GM23338 (cell line): ENCODE measurements at regions not wholly inside any gene's neighbourhood (a gene's known extent, or its start where the extent isn't known, plus 50 kb on each side); places are given as distances from the start of the nearest gene placed in this dataset.

Experiments
- ATAC-seq: fragments of 200-7000 bp; cut with Tn5 transposase; 3 replicates; pipeline ENCODE4 v1.9.1; 2020
- DNase-seq: peaks from one replicate; pipeline ENCODE4 v3.0.0-alpha.2; 2015; ENCODE audit warnings: low spot score
- H2AFZ ChIP-seq: fragments of 200-600 bp; sonication (generic); 2 replicates; pipeline ENCODE4 v1.8.0; 2016; ENCODE audit warnings: antibody characterized with exemption, mild to moderate bottlenecking, moderate library complexity
- H3F3A ChIP-seq: fragments of 200-600 bp; sonication (generic); replicated peaks from 2 replicates; pipeline ENCODE4 v1.8.0; 2017; ENCODE audit warnings: antibody characterized with exemption, mixed run types, low read depth
- H3K27ac ChIP-seq: fragments of 200-600 bp; sonication (generic); 2 replicates; pipeline ENCODE4 v1.6.1; 2016; ENCODE audit warnings: low read depth
- H3K27me3 ChIP-seq: fragments of 200-600 bp; sonication (generic); 2 replicates; pipeline ENCODE4 v1.8.0; 2016; ENCODE audit warnings: mild to moderate bottlenecking, mixed run types, moderate library complexity; ENCODE audit not compliant: insufficient read depth
- H3K36me3 ChIP-seq: fragments of 200-600 bp; sonication (generic); 2 replicates; pipeline ENCODE4 v1.8.0; 2016; ENCODE audit warnings: mild to moderate bottlenecking; ENCODE audit not compliant: insufficient read depth
- H3K4me1 ChIP-seq: fragments of 200-600 bp; sonication (generic); 2 replicates; pipeline ENCODE4 v1.8.0; 2016; ENCODE audit warnings: mild to moderate bottlenecking, moderate library complexity; ENCODE audit not compliant: insufficient read depth
- H3K4me2 ChIP-seq: fragments of 200-600 bp; sonication (generic); 2 replicates; pipeline ENCODE4 v1.7.1; 2017; ENCODE audit warnings: mixed run types
- H3K4me3 ChIP-seq: fragments of 200-600 bp; sonication (generic); 2 replicates; pipeline ENCODE4 v1.6.1; 2016; ENCODE audit warnings: mixed run types
- H3K79me2 ChIP-seq: fragments of 200-600 bp; sonication (generic); replicated peaks from 2 replicates; pipeline ENCODE4 v1.8.0; 2017; ENCODE audit warnings: mild to moderate bottlenecking; ENCODE audit not compliant: insufficient read depth
- H3K9me2 ChIP-seq: fragments of 200-600 bp; sonication (generic); 2 replicates; pipeline ENCODE4 v1.8.0; 2017; ENCODE audit not compliant: insufficient read depth
- H4K20me1 ChIP-seq: fragments of 200-600 bp; sonication (generic); replicated peaks from 2 replicates; pipeline ENCODE4 v1.8.0; 2017; ENCODE audit warnings: mild to moderate bottlenecking; ENCODE audit not compliant: insufficient read depth
- H3K27ac Mint-ChIP-seq: 2 replicates; pipeline ENCODE4 v1.8.0; 2020; ENCODE audit warnings: inconsistent platforms, mild to moderate bottlenecking, moderate library complexity, mixed read lengths
- H3K27me3 Mint-ChIP-seq: 3 replicates; pipeline ENCODE4 v1.8.0; 2022; ENCODE audit warnings: low read depth, mild to moderate bottlenecking, moderate library complexity, mixed read lengths, inconsistent platforms; ENCODE audit not compliant: insufficient read depth, poor library complexity
- H3K36me3 Mint-ChIP-seq: 3 replicates; pipeline ENCODE4 v1.8.0; 2021; ENCODE audit warnings: low read depth, mild to moderate bottlenecking, inconsistent platforms, moderate library complexity, mixed read lengths
- H3K4me1 Mint-ChIP-seq: 3 replicates; pipeline ENCODE4 v1.8.0; 2020; ENCODE audit warnings: mild to moderate bottlenecking, inconsistent platforms, mixed read lengths
- H3K4me3 Mint-ChIP-seq: 3 replicates; pipeline ENCODE4 v1.8.0; 2021; ENCODE audit warnings: moderate library complexity, mild to moderate bottlenecking, inconsistent platforms, mixed read lengths
- H3K9me3 Mint-ChIP-seq: 3 replicates; pipeline ENCODE4 v1.8.0; 2020; ENCODE audit warnings: moderate library complexity, mild to moderate bottlenecking, inconsistent platforms, mixed read lengths
- CTCF ChIP-seq, 2 experiments: fragments of 200-600 bp in 1 of 2; sonication (generic) in 1 of 2; conservative IDR thresholded peaks; 2 replicates each; pipeline versions ENCODE4 v1.5.1 to v1.6.1; 2016 to 2017; ENCODE audit warnings: antibody characterized with exemption in 2 of 2, low read depth in 2 of 2, mild to moderate bottlenecking in 2 of 2, moderate library complexity in 1 of 2
- ETS1 ChIP-seq: IDR thresholded peaks from 2 replicates; pipeline ENCODE4 v1.6.1; 2016; ENCODE audit warnings: antibody characterized with exemption
- EZH2 ChIP-seq: fragments of 200-600 bp; sonication (generic); IDR thresholded peaks from one replicate; pipeline ENCODE4 v1.8.0; 2017; ENCODE audit warnings: antibody characterized with exemption, mild to moderate bottlenecking, low read depth; ENCODE audit not compliant: unreplicated experiment
- EZH2phosphoT487 ChIP-seq: fragments of 200-600 bp; sonication (generic); IDR thresholded peaks from one replicate; pipeline ENCODE4 v1.8.1; 2018; ENCODE audit warnings: antibody characterized with exemption; ENCODE audit not compliant: unreplicated experiment
- NANOG ChIP-seq: IDR thresholded peaks from 2 replicates; pipeline ENCODE4 v1.6.1; 2016; ENCODE audit warnings: antibody characterized with exemption, borderline replicate concordance
- ZNF114 ChIP-seq: fragments of 250-450 bp; sonication (Bioruptor Pico); IDR thresholded peaks from 2 replicates; pipeline ENCODE4 v1.5.0; 2020; ENCODE audit warnings: mild to moderate bottlenecking, moderate library complexity
- ZNF331 ChIP-seq: fragments of 250-450 bp; sonication (Bioruptor Pico); IDR thresholded peaks from 2 replicates; pipeline ENCODE4 v1.5.0; 2020; ENCODE audit warnings: low read depth, mild to moderate bottlenecking, moderate library complexity

GRCh38 chr13:52931539-52932431 is 83.3 kb upstream of the PCDH8 start (continued):
- TF ChIP-seq EZH2phosphoT487: no peak

- DNase-seq: no peak
- no peak for TF ChIP-seq NANOG
- TF ChIP-seq CTCF (conservative IDR thresholded peaks at IDR 0.05; ENCODE audit: low read depth in 2 of 2): no peak
- no peak for TF ChIP-seq ZNF114 (CRISPR knock-in tag)
- peaks cover 34% of the 10 kb centered on the region for H3K4me1 Mint-ChIP-seq
- Histone ChIP-seq H2AFZ (peak overlapping the region; percentile 38; the same call in 1 of the 2 replicates), H3K36me3 (no peaks in the 10 kb centered on the region), H3K9me2 (peaks cover 22% of the 10 kb centered on the region), H3K4me2 (no peak overlapping the region), H3K4me1 (peaks cover 23% of the 10 kb centered on the region), H3K27me3 (no peaks in the 10 kb centered on the region), H3K79me2 (no peaks in the 10 kb centered on the region), H3K4me3 (no peak overlapping the region), H3K27ac (no peak overlapping the region), H4K20me1 (no peaks in the 10 kb centered on the region), H3F3A (no peaks in the 10 kb centered on the region)
- H3K36me3 Mint-ChIP-seq: no peaks in the 10 kb centered on the region; the same call in 2 of the 3 replicates
- H3K4me3 Mint-ChIP-seq: no peak overlapping the region
- H3K9me3 Mint-ChIP-seq: no peaks in the 10 kb centered on the region; the same call in 2 of the 3 replicates
- no peak for ATAC-seq
- H3K27me3 Mint-ChIP-seq: peaks cover 5% of the 10 kb centered on the region
- no peak overlapping the region for H3K27ac Mint-ChIP-seq
Observed at GRCh38 chr13:52931131-52931530, 82.7 kb upstream of the PCDH8 start.

- H3K79me2 ChIP-seq: no peaks in the 10 kb centered on the region
- H3F3A ChIP-seq: no peaks in the 10 kb centered on the region
- H3K4me2 ChIP-seq: no peak overlapping the region
- H3K27ac ChIP-seq: no peak overlapping the region
- DNase-seq (no peak), ATAC-seq (no peak)
- no peaks in the 10 kb centered on the region for H4K20me1 ChIP-seq
- no peaks in the 10 kb centered on the region for H3K36me3 ChIP-seq
- no peak overlapping the region for H3K4me3 ChIP-seq
- H3K27ac Mint-ChIP-seq: no peak overlapping the region
- peaks cover 27% of the 10 kb centered on the region for H3K4me1 Mint-ChIP-seq
- H3K36me3 Mint-ChIP-seq: no peaks in the 10 kb centered on the region; the same call in 2 of the 3 replicates
- no peak overlapping the region for H2AFZ ChIP-seq
- no peaks in the 10 kb centered on the region; the same call in 2 of the 3 replicates for H3K9me3 Mint-ChIP-seq
- TF ChIP-seq ETS1 (no peak), ZNF331 (CRISPR knock-in tag) (no peak), EZH2 (no peak)
- no peaks in the 10 kb centered on the region for H3K27me3 ChIP-seq
- no peak overlapping the region for H3K4me3 Mint-ChIP-seq
- H3K9me2 ChIP-seq: peaks cover 22% of the 10 kb centered on the region
- peaks cover 7% of the 10 kb centered on the region for H3K27me3 Mint-ChIP-seq
- peaks cover 17% of the 10 kb centered on the region; the same call in 1 of the 2 replicates for H3K4me1 ChIP-seq
Observed at GRCh38 chr13:52929846-52930245, 81.4 kb upstream of the PCDH8 start.
